Natural killer cell (primary cell): ENCODE measurements at regions not wholly inside any gene's neighbourhood (a gene's known extent, or its start where the extent isn't known, plus 50 kb on each side); places are given as distances from the start of the nearest gene placed in this dataset.
"Not testable (repeated sequence)": the region's sequence is repeated elsewhere in the genome, so short reads cannot be mapped to it uniquely, and the experiment has no call there.

ENCODE experiments used
- ATAC-seq, 3 donors: fragments of 150-1000 bp in 2 of 3; fragments of 200-7000 bp in 1 of 3; cut with Tn5 transposase; 1 replicate in 1 of 3; 2 replicates in 2 of 3; pipeline ENCODE4 v1.10.0; 2021; ENCODE audit warnings: mild to moderate bottlenecking in 2 of 3, moderate library complexity in 2 of 3
- DNase-seq, 2 donors: peaks; one replicate each; pipeline versions ENCODE4 v3.0.0 to v3.0.0-alpha.2; 2013 to 2021; ENCODE audit warnings: mixed read lengths in 1 of 2
- H3K27ac ChIP-seq: one replicate; pipeline ENCODE4 v1.5.1; 2013; ENCODE audit warnings: mild to moderate bottlenecking, low read length
- H3K27me3 ChIP-seq: one replicate; pipeline ENCODE4 v1.6.1; 2013; ENCODE audit warnings: low read length; ENCODE audit not compliant: control insufficient read depth, insufficient read depth
- H3K36me3 ChIP-seq: one replicate; pipeline ENCODE4 v1.6.1; 2013; ENCODE audit warnings: low read length; ENCODE audit not compliant: control insufficient read depth, insufficient read depth
- H3K4me1 ChIP-seq: one replicate; pipeline ENCODE4 v1.6.1; 2013; ENCODE audit warnings: low read length; ENCODE audit not compliant: control insufficient read depth, insufficient read depth
- H3K4me3 ChIP-seq: one replicate; pipeline ENCODE4 v1.5.1; 2013; ENCODE audit warnings: low read length
- H3K9me3 ChIP-seq: one replicate; pipeline ENCODE4 v1.6.1; 2013; ENCODE audit warnings: low read length; ENCODE audit not compliant: control insufficient read depth, insufficient read depth
- H3K27ac Mint-ChIP-seq, 2 donors: one replicate each; pipeline ENCODE4 v1.8.0; 2022; ENCODE audit warnings: mild to moderate bottlenecking in 2 of 2, mixed read lengths in 2 of 2, moderate library complexity in 1 of 2
- H3K27me3 Mint-ChIP-seq, 2 donors: one replicate each; pipeline ENCODE4 v1.8.0; 2022; ENCODE audit warnings: low read depth in 2 of 2, mixed read lengths in 2 of 2
- H3K36me3 Mint-ChIP-seq: one replicate; pipeline ENCODE4 v1.8.0; 2022; ENCODE audit warnings: mixed read lengths
- H3K4me1 Mint-ChIP-seq, 2 donors: one replicate each; pipeline ENCODE4 v1.8.0; 2022; ENCODE audit warnings: mixed read lengths in 2 of 2
- H3K4me3 Mint-ChIP-seq: one replicate; pipeline ENCODE4 v1.8.0; 2022; ENCODE audit warnings: mild to moderate bottlenecking, moderate library complexity, mixed read lengths
- H3K9me3 Mint-ChIP-seq, 2 donors: one replicate each; pipeline ENCODE4 v1.8.0; 2022; ENCODE audit warnings: mixed read lengths in 2 of 2
- WGBS: methylation state at CpG from one replicate; pipeline ENCODE4 v1.1.7; 2013; ENCODE audit warnings: missing lambda C conversion rate; ENCODE audit not compliant: insufficient coverage; 5-methylcytosine and 5-hydroxymethylcytosine counted together
- intact Hi-C: fragments of 100-400 bp; cut with micrococcal nuclease; formaldehyde crosslinking; loops from one replicate; pipeline ENCODE4 v1.14.2; 2022
- TF ChIP-seq, protein P1 (sequence below): fragments of 200-600 bp; IDR thresholded peaks from one replicate; pipeline ENCODE4 v1.8.0; 2022; ENCODE audit warnings: antibody characterized with exemption

DNA sequence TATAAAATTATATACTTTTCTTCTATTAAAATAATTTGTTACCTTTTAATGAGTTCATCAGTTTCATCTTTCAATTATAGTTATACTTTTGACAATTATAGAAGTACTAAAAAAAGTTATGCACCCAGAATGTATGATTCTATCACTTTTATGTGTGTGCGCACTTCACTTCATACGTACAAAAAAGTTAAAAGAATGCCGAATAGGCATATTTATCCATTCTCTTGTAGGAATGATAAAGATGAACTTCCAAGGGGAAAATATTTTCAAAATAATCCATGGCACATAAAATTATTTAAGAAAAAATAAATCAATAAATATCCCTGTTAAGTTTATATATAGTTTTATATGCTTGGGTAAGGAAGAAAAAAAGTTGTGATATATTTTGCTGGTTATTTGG lies 166.9 kb upstream of the PRSS1 start:
- no peak for ATAC-seq
- no peak overlapping the region for H3K4me3 ChIP-seq

DNA sequence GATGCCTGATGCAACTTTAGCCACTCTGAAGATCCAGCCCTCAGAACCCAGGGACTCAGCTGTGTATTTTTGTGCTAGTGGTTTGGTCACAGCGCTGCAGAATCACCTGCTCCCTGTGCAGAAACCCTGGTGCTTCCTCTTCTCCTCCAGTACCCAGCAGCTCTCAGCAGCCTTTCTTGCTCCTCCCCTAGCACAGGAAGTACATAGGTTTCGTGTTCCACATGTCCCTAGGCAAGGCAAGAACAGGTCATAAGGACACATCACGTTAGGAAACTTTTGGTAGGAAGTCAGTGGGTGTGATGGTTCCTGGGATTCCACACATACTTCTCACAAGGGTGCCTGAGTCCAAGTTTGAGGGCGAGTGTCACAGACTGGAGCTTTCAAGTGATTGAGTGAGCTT lies 167.9 kb upstream of the PRSS1 start:
- Mint-ChIP-seq H3K27me3 (no peaks in the 10 kb centered on the region), H3K4me1 (peaks cover 22 to 26% of the 10 kb centered on the region in 2 donors), H3K9me3 (no peaks in the 10 kb centered on the region), H3K27ac (peak overlapping the region in 1 of 2 donors; percentile 37), H3K4me3 (no peak overlapping the region), H3K36me3 (no peaks in the 10 kb centered on the region)
- 25% methylated on average over 3 of the region's 4 CpGs for WGBS
- H3K27me3 ChIP-seq = no peaks in the 10 kb centered on the region
- H3K36me3 ChIP-seq = no peaks in the 10 kb centered on the region
- DNase-seq (peak in 1 of 2 donors; percentile 50), ATAC-seq (peak; percentile 36 to 66 (median 50))
- intact Hi-C loops = no loop called here
- TF ChIP-seq, protein P1, sequence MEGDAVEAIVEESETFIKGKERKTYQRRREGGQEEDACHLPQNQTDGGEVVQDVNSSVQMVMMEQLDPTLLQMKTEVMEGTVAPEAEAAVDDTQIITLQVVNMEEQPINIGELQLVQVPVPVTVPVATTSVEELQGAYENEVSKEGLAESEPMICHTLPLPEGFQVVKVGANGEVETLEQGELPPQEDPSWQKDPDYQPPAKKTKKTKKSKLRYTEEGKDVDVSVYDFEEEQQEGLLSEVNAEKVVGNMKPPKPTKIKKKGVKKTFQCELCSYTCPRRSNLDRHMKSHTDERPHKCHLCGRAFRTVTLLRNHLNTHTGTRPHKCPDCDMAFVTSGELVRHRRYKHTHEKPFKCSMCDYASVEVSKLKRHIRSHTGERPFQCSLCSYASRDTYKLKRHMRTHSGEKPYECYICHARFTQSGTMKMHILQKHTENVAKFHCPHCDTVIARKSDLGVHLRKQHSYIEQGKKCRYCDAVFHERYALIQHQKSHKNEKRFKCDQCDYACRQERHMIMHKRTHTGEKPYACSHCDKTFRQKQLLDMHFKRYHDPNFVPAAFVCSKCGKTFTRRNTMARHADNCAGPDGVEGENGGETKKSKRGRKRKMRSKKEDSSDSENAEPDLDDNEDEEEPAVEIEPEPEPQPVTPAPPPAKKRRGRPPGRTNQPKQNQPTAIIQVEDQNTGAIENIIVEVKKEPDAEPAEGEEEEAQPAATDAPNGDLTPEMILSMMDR = no peak
- no peaks in the 10 kb centered on the region for H3K9me3 ChIP-seq
- no peak overlapping the region for H3K27ac ChIP-seq
- H3K4me3 ChIP-seq = no peak overlapping the region
- H3K4me1 ChIP-seq = peaks cover 9% of the 10 kb centered on the region

More for the DNA sequence above, 166.9 kb upstream of the PRSS1 start:
- Mint-ChIP-seq H3K4me1 (peaks cover 22 to 26% of the 10 kb centered on the region in 2 donors), H3K36me3 (no peaks in the 10 kb centered on the region), H3K27me3 (no peaks in the 10 kb centered on the region), H3K9me3 (no peaks in the 10 kb centered on the region), H3K4me3 (no peak overlapping the region), H3K27ac (no peak overlapping the region)
- DNase-seq = no peak
- TF ChIP-seq, protein P1 = no peak
- Histone ChIP-seq H3K27me3 (no peaks in the 10 kb centered on the region), H3K9me3 (no peaks in the 10 kb centered on the region), H3K27ac (no peak overlapping the region), H3K4me1 (peaks cover 9% of the 10 kb centered on the region), H3K36me3 (no peaks in the 10 kb centered on the region)
- no CpG with 5 or more reads among the region's 3 CpGs for WGBS
- intact Hi-C loops = no loop called here

DNA sequence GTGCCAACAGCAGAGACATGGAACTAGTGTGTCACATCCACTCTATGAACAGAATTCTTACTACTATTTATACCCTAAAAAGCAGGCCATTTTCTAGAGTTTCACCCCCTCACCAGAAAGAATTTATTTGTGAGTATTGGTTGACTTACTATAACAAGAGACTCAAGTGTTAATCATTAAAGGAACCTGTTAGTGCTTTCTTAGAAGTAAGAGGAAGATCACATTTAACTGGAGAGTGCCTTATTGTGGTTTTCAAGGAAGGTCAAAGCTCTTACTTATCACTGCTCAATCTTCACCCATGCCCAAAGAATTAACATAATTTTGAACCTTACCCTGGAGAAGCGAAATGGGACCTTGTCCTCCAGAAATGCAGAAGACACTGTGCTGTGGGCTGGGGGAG lies 169.3 kb upstream of the PRSS1 start:
- H3K9me3 Mint-ChIP-seq = no peaks in the 10 kb centered on the region
- H3K36me3 Mint-ChIP-seq = no peaks in the 10 kb centered on the region
- Histone ChIP-seq H3K4me3 (no peak overlapping the region), H3K27me3 (no peaks in the 10 kb centered on the region), H3K9me3 (no peaks in the 10 kb centered on the region), H3K27ac (no peak overlapping the region), H3K36me3 (no peaks in the 10 kb centered on the region), H3K4me1 (peaks cover 9% of the 10 kb centered on the region)
- ATAC-seq (no peak), DNase-seq (no peak)
- WGBS = 64% methylated on average over 1 of the region's 1 CpG
- H3K4me3 Mint-ChIP-seq = no peak overlapping the region
- H3K27me3 Mint-ChIP-seq = no peaks in the 10 kb centered on the region
- intact Hi-C loops = no loop called here
- TF ChIP-seq, protein P1 = no peak
- no peak overlapping the region for H3K27ac Mint-ChIP-seq
- peaks cover 22 to 26% of the 10 kb centered on the region in 2 donors for H3K4me1 Mint-ChIP-seq

DNA sequence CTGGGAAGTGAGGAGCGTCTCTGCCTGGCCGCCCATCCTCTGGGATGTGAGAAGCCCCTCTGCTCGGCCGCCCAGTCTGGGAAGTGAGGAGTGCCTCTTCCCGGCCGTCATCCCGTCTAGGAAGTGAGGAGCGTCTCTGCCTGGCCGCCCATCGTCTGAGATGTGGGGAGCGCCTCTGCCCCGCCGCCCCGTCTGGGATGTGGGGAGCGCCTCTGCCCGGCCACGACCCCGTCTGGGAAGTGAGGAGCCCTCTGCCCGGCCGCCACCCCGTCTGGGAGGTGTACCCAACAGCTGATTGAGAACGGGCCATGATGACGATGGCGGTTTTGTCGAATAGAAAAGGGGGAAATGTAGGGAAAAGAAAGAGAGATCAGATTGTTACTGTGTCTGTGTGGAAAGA lies 173.9 kb upstream of the PRSS1 start:
- H3K4me3 Mint-ChIP-seq, H3K9me3 ChIP-seq, H3K4me1 ChIP-seq, H3K4me3 ChIP-seq, H3K27ac ChIP-seq, H3K27me3 Mint-ChIP-seq, H3K27me3 ChIP-seq, H3K9me3 Mint-ChIP-seq, H3K36me3 Mint-ChIP-seq, H3K4me1 Mint-ChIP-seq, DNase-seq, ATAC-seq, H3K27ac Mint-ChIP-seq, intact Hi-C loops, H3K36me3 ChIP-seq: not testable (repeated sequence)
- WGBS = 94% methylated on average over 22 of the region's 25 CpGs
